Esophagus muscularis mucosa (tissue), 4 donors: ENCODE measurements at regions not wholly inside any gene's neighbourhood (a gene's known extent, or its start where the extent isn't known, plus 50 kb on each side); places are given as distances from the start of the nearest gene placed in this dataset.
A peak's percentile ranks its signal among the peaks of the same experiment; 100 is the strongest.

ENCODE experiments used
- DNase-seq: peaks from one replicate; pipeline ENCODE4 v3.0.0-alpha.2; 2017; ENCODE audit errors: extremely low spot score
- H3K27ac ChIP-seq, 4 donors: fragments of 200-600 bp; sonication (generic); replicated peaks in 1 of 4; 1 replicate in 3 of 4; 2 replicates in 1 of 4; pipeline ENCODE4 v1.5.1; 2016 to 2019; ENCODE audit warnings: mild to moderate bottlenecking in 1 of 4
- H3K27me3 ChIP-seq, 4 donors: fragments of 200-600 bp; sonication (generic); one replicate each; pipeline versions ENCODE4 v1.5.1 to v1.6.0; 2016 to 2019
- H3K36me3 ChIP-seq, 4 donors: fragments of 200-600 bp; sonication (generic); one replicate each; pipeline ENCODE4 v1.5.1; 2016 to 2019
- H3K4me1 ChIP-seq, 4 donors: fragments of 200-600 bp; sonication (generic); one replicate each; pipeline ENCODE4 v1.5.1; 2016 to 2019
- H3K4me3 ChIP-seq, 4 donors: fragments of 200-600 bp; sonication (generic); 1 replicate in 2 of 4; 2 replicates in 2 of 4; pipeline ENCODE4 v1.5.1; 2016 to 2019; ENCODE audit warnings: mild to moderate bottlenecking in 4 of 4, moderate library complexity in 1 of 4
- H3K9me3 ChIP-seq, 4 donors: fragments of 200-600 bp; sonication (generic); 1 replicate in 3 of 4; 2 replicates in 1 of 4; pipeline ENCODE4 v1.5.1; 2016 to 2019
- EP300 ChIP-seq: sonication (generic); formaldehyde crosslinking; IDR thresholded peaks from one replicate; pipeline ENCODE4 v1.6.1; 2017; ENCODE audit warnings: antibody characterized with exemption
- POLR2A ChIP-seq: fragments of 450-650 bp; IDR thresholded peaks from one replicate; pipeline ENCODE4 v1.6.1; 2017; ENCODE audit warnings: antibody characterized with exemption, moderate library complexity, mild to moderate bottlenecking, low read depth
- POLR2AphosphoS5 ChIP-seq, 2 donors: sonication (generic); formaldehyde crosslinking; IDR thresholded peaks; one replicate each; pipeline ENCODE4 v1.6.1; 2017; ENCODE audit warnings: antibody characterized with exemption in 2 of 2
- WGBS: methylation state at CpG from one replicate; pipeline ENCODE4 v1.1.5; 2018; 5-methylcytosine and 5-hydroxymethylcytosine counted together
- intact Hi-C: fragments of 100-400 bp; cut with DNase I; formaldehyde crosslinking; loops from one replicate; pipeline ENCODE4 v1.15.1; 2023
- TF ChIP-seq, protein P1 (sequence below), 3 experiments: fragments of 200-600 bp in 2 of 3; fragments of 450-650 bp in 1 of 3; sonication (generic) in 2 of 3; IDR thresholded peaks; one replicate each; pipeline ENCODE4 v1.5.1; 2017 to 2019; ENCODE audit warnings: antibody characterized with exemption in 3 of 3, mild to moderate bottlenecking in 2 of 3, moderate library complexity in 1 of 3

DNA sequence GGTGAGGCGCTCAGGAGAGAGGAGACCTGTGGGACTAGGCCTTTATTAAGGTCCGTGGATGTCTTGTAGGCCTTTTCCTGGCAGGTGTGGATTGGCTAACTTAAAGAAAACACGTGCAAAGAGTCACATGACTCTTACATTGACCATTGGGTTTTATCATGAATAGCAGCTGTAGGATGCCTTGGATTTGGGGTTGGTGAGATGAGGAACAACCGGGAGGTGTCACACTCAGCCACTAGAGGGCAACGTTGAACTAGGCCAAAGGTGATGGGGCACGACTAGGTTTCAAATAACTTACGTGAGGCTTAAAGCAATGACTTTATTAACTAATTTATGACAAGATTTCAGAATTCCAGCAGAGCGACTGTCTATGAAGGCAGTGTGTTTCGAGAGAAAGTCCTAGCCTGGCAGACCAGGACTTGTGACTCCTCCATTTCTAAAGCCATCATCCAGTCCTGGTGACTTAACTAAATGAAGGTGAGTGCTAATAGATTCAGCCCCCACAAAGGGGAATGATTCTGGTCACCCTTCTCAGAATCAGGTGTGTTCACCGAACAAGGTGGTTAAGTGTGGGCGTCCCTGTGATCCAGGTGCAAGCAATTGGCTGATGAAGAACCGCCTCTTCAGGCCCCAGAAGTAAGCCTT is 345.6 kb downstream of the MCTP2 start:
- Histone ChIP-seq H3K4me1 (peaks cover 0 to 4% (median 2%) of the 10 kb centered on the region in 4 donors), H3K36me3 (no peaks in the 10 kb centered on the region), H3K27ac (no peak overlapping the region), H3K9me3 (no peaks in the 10 kb centered on the region), H3K4me3 (no peak overlapping the region), H3K27me3 (no peaks in the 10 kb centered on the region)
- WGBS = 64% methylated on average over 12 of the region's 12 CpGs
- TF ChIP-seq, protein P1, sequence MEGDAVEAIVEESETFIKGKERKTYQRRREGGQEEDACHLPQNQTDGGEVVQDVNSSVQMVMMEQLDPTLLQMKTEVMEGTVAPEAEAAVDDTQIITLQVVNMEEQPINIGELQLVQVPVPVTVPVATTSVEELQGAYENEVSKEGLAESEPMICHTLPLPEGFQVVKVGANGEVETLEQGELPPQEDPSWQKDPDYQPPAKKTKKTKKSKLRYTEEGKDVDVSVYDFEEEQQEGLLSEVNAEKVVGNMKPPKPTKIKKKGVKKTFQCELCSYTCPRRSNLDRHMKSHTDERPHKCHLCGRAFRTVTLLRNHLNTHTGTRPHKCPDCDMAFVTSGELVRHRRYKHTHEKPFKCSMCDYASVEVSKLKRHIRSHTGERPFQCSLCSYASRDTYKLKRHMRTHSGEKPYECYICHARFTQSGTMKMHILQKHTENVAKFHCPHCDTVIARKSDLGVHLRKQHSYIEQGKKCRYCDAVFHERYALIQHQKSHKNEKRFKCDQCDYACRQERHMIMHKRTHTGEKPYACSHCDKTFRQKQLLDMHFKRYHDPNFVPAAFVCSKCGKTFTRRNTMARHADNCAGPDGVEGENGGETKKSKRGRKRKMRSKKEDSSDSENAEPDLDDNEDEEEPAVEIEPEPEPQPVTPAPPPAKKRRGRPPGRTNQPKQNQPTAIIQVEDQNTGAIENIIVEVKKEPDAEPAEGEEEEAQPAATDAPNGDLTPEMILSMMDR (IDR thresholded peaks at IDR 0.05) = peak; percentile 30 to 50 (median 38)
- TF ChIP-seq EP300 (no peak), POLR2A (no peak)
- intact Hi-C loops = no loop called here
- DNase-seq = no peak

DNA sequence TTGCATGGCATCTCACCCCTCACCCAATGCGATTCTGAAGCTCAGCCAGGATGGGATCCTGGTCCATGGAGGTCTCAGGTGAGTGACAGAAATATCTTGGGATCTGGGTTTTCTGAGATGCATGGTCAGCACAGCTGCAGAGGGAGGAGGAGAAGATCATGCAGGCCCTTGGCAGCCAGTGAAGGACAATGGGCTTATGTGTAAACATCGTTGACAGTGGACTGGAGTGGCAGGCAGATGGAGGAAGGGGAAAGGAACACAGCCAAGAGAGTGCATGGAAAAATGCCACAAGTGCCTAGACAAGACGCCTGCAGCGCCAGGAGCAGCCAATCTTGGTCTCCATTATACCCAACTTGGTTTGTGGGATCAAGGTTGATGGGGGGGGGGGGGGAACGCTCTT is 347.9 kb downstream of the MCTP2 start:
- WGBS = 33% methylated on average over 5 of the region's 5 CpGs
- H3K4me3 ChIP-seq = no peak overlapping the region
- H3K4me1 ChIP-seq = peaks cover 0 to 4% (median 2%) of the 10 kb centered on the region in 4 donors
- H3K36me3 ChIP-seq = no peaks in the 10 kb centered on the region
- no peak for DNase-seq
- TF ChIP-seq EP300 = no peak
- intact Hi-C loops = no loop called here
- no peak overlapping the region for H3K27ac ChIP-seq
- no peaks in the 10 kb centered on the region for H3K27me3 ChIP-seq
- no peaks in the 10 kb centered on the region for H3K9me3 ChIP-seq

DNA sequence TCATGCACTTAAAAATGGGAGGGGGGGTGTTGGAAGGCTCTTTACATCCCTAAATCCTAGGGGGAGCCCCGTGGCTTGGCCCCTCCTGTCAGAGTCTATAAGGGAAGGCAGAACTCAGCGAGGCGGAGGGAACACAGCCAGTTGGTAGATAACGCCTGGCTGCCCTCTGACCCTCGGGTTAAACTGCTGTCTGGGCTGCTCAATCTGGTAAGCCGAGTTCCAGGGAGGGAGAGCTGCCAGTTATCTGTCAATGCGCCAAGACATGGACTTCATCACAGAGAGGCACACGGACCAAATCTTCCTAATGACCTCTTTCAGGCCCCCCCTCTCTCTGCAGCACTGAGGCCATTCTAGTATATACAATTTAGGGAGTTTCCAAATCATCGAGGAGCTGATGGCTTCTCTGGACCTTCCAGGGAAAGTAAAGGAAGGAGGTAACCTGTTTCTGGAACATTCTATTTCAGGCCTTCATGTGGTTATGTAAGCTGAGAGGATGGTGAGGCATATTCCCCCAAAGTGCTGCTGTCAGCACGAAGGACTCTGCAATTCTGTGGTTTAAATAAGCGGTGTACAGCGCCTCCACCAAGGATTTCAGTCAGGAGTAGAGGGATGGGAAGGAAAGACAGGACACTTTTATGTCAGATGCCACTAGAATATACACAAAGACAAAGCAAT is 349.0 kb downstream of the MCTP2 start:
- no peak overlapping the region for H3K4me3 ChIP-seq
- H3K27me3 ChIP-seq = no peaks in the 10 kb centered on the region
- no peak overlapping the region for H3K27ac ChIP-seq
- TF ChIP-seq POLR2A = no peak
- TF ChIP-seq POLR2AphosphoS5 (IDR thresholded peaks at IDR 0.05) = no peak
- TF ChIP-seq, protein P1 (IDR thresholded peaks at IDR 0.05) = no peak
- no peak for TF ChIP-seq EP300
- WGBS = 67% methylated on average over 12 of the region's 12 CpGs
- no peaks in the 10 kb centered on the region for H3K9me3 ChIP-seq
- H3K36me3 ChIP-seq = no peaks in the 10 kb centered on the region
- no peak for DNase-seq
- peaks cover 0 to 4% (median 2%) of the 10 kb centered on the region in 4 donors for H3K4me1 ChIP-seq
- intact Hi-C loops = no loop called here

DNA sequence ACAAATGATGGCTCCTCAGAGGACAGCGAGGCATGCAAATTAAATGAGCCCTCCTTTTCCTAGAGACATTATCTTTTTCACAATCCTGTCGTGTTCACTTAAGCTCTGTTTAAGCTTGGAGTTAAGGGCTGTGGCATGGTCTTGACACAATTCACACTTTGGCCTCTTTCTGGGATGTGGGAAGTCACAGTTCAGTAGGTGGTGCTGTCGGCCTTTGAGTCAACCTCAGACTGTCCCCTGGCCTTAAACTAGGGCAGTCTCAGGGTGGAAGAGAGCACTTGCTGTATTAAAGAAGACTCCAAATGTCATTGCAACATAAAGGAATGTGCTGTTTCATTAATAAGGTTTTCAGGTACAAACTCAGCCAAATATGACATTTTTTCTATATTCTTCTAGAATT is 351.0 kb downstream of the MCTP2 start:
- WGBS = 77% methylated on average over 3 of the region's 3 CpGs
- H3K27me3 ChIP-seq = no peaks in the 10 kb centered on the region
- intact Hi-C loops = no loop called here

DNA sequence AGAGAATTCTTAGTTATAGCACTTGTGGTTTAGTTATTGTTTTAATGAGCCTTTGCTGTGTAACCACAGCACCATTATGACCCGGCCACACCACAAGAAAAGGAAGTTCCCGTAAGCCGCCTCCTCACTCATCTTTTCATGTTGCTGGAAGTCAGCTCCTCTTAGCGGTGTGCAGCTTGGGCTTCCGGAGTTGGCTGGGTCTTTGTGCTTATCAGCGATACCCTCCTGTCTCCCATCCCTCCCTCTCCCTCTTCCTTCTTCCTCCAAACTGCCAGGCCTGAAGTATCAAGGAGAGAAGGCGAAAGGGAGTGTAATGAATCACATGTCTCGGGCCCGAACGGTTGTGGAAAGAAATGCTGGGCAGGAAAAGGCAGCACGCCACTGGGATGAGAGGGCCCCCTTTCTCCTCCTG is 353.5 kb downstream of the MCTP2 start:
- 66% methylated on average over 11 of the region's 11 CpGs for WGBS
- Histone ChIP-seq H3K27ac (peak overlapping the region in 1 of 4 donors; percentile 11), H3K27me3 (no peaks in the 10 kb centered on the region), H3K9me3 (no peaks in the 10 kb centered on the region), H3K36me3 (no peaks in the 10 kb centered on the region), H3K4me1 (no peaks in the 10 kb centered on the region), H3K4me3 (no peak overlapping the region)
- no peak for TF ChIP-seq POLR2A
- TF ChIP-seq EP300 = no peak
- TF ChIP-seq, protein P1 (IDR thresholded peaks at IDR 0.05) = no peak
- no peak for TF ChIP-seq POLR2AphosphoS5 (IDR thresholded peaks at IDR 0.05)
- intact Hi-C loops = no loop called here
- no peak for DNase-seq

More for the DNA sequence above, 351.0 kb downstream of the MCTP2 start:
- TF ChIP-seq, protein P1 (IDR thresholded peaks at IDR 0.05) = peak in 2 of 3 experiments; percentile 16 to 30
- TF ChIP-seq POLR2A (no peak), POLR2AphosphoS5 (IDR thresholded peaks at IDR 0.05) (no peak)
- no peak for DNase-seq
- no peaks in the 10 kb centered on the region for H3K9me3 ChIP-seq
- peaks cover 0 to 4% (median 2%) of the 10 kb centered on the region in 4 donors for H3K4me1 ChIP-seq
- H3K4me3 ChIP-seq = no peak overlapping the region
- no peaks in the 10 kb centered on the region for H3K36me3 ChIP-seq
- H3K27ac ChIP-seq = no peak overlapping the region
